HEK293 (cell line): ENCODE measurements at regions not wholly inside any gene's neighbourhood (a gene's known extent, or its start where the extent isn't known, plus 50 kb on each side); places are given as distances from the start of the nearest gene placed in this dataset.

ENCODE experiments used
- CTCF ChIA-PET: fragments of 350-600 bp; formaldehyde crosslinking; extraction: SDS; loops from one replicate; lab custom pipeline; 2021; ENCODE audit warnings: antibody characterized with exemption; lab: Yijun Ruan, JAX
- POLR2A ChIA-PET: fragments of 300-600 bp; formaldehyde crosslinking; extraction: SDS; loops from one replicate; lab custom pipeline; 2020; ENCODE audit warnings: antibody characterized with exemption, inconsistent platforms; lab: Yijun Ruan, JAX
- H3K27ac ChIP-seq: fragments of 200-500 bp; sonication (Bioruptor generic); 2 replicates; pipeline ENCODE4 v1.5.1; 2014; ENCODE audit warnings: low read depth, low read length, control low read depth, inconsistent platforms; ENCODE audit errors: extremely low read depth
- H3K36me3 ChIP-seq, 2 experiments: fragments of 200-500 bp in 1 of 2; sonication (Bioruptor generic) in 1 of 2; 1 replicate in 1 of 2; 2 replicates in 1 of 2; pipeline ENCODE4 v1.5.1; 2014 to 2017; ENCODE audit warnings: inconsistent platforms in 2 of 2, low read length in 2 of 2; ENCODE audit not compliant: control insufficient read depth in 2 of 2, insufficient read depth in 1 of 2
- H3K4me1 ChIP-seq: fragments of 200-500 bp; sonication (Bioruptor generic); 2 replicates; pipeline ENCODE4 v1.5.1; 2014; ENCODE audit warnings: mild to moderate bottlenecking, low read length, inconsistent platforms; ENCODE audit not compliant: control insufficient read depth, insufficient read depth
- H3K4me3 ChIP-seq: 2 replicates; pipeline ENCODE4 v1.5.1; 2011; ENCODE audit warnings: low read depth, mild to moderate bottlenecking, control low read depth, low read length, moderate library complexity
- H3K9me3 ChIP-seq: fragments of 200-500 bp; sonication (Bioruptor generic); 2 replicates; pipeline ENCODE4 v1.5.1; 2014; ENCODE audit warnings: low read depth, low read length, inconsistent platforms; ENCODE audit not compliant: control insufficient read depth, insufficient read depth
- FEZF1 ChIP-seq: fragments of 450-650 bp; formaldehyde crosslinking; IDR thresholded peaks from 2 replicates; pipeline ENCODE4 v1.5.1; 2016; ENCODE audit warnings: missing biosample characterization, missing genetic modification characterization
- MYNN ChIP-seq: fragments of 450-650 bp; formaldehyde crosslinking; IDR thresholded peaks from 2 replicates; pipeline ENCODE4 v1.5.1; 2016; ENCODE audit warnings: missing biosample characterization, missing genetic modification characterization, borderline replicate concordance
- OVOL3 ChIP-seq: fragments of 450-650 bp; formaldehyde crosslinking; IDR thresholded peaks from 2 replicates; pipeline ENCODE4 v1.5.1; 2016; ENCODE audit warnings: missing biosample characterization, missing genetic modification characterization
- PBX3 ChIP-seq: sonication (generic); formaldehyde crosslinking; IDR thresholded peaks from 2 replicates; pipeline ENCODE4 v1.8.1; 2022; ENCODE audit warnings: mild to moderate bottlenecking, moderate library complexity, missing genetic modification reagents
- REPIN1 ChIP-seq: fragments of 450-650 bp; formaldehyde crosslinking; IDR thresholded peaks from 2 replicates; pipeline ENCODE4 v1.5.1; 2017; ENCODE audit warnings: missing biosample characterization, missing genetic modification characterization, low read depth
- SCRT2 ChIP-seq: fragments of 450-650 bp; formaldehyde crosslinking; IDR thresholded peaks from 2 replicates; pipeline ENCODE4 v1.5.1; 2016; ENCODE audit warnings: missing biosample characterization, missing genetic modification characterization
- TSHZ1 ChIP-seq: fragments of 450-650 bp; formaldehyde crosslinking; IDR thresholded peaks from 2 replicates; pipeline ENCODE4 v1.5.1; 2016; ENCODE audit warnings: missing biosample characterization, missing genetic modification characterization, borderline replicate concordance
- ZFP41 ChIP-seq: fragments of 450-650 bp; formaldehyde crosslinking; IDR thresholded peaks from 2 replicates; pipeline ENCODE4 v1.5.1; 2016; ENCODE audit warnings: missing biosample characterization, missing genetic modification characterization, borderline replicate concordance
- ZFP69B ChIP-seq: fragments of 450-650 bp; formaldehyde crosslinking; IDR thresholded peaks from 2 replicates; pipeline ENCODE4 v1.5.1; 2016; ENCODE audit warnings: missing biosample characterization, missing genetic modification characterization
- ZNF174 ChIP-seq: fragments of 450-650 bp; formaldehyde crosslinking; IDR thresholded peaks from 2 replicates; pipeline ENCODE4 v1.5.0; 2017; ENCODE audit warnings: missing biosample characterization, mild to moderate bottlenecking, missing genetic modification characterization
- ZNF221 ChIP-seq: fragments of 450-650 bp; formaldehyde crosslinking; IDR thresholded peaks from 2 replicates; pipeline ENCODE4 v1.5.1; 2017; ENCODE audit warnings: missing biosample characterization, missing genetic modification characterization, borderline replicate concordance
- ZNF335 ChIP-seq: fragments of 450-650 bp; formaldehyde crosslinking; conservative IDR thresholded peaks from 2 replicates; pipeline ENCODE4 v1.5.1; 2016; ENCODE audit warnings: missing biosample characterization, missing genetic modification characterization
- ZNF354C ChIP-seq: fragments of 450-650 bp; formaldehyde crosslinking; IDR thresholded peaks from 2 replicates; pipeline ENCODE4 v1.5.1; 2016; ENCODE audit warnings: missing biosample characterization, missing genetic modification characterization, low read depth, borderline replicate concordance
- ZNF391 ChIP-seq: fragments of 450-650 bp; formaldehyde crosslinking; IDR thresholded peaks from 2 replicates; pipeline ENCODE4 v1.5.1; 2016; ENCODE audit warnings: low read depth, missing biosample characterization, missing genetic modification characterization, borderline replicate concordance
- ZNF423 ChIP-seq: fragments of 450-650 bp; formaldehyde crosslinking; IDR thresholded peaks from 2 replicates; pipeline ENCODE4 v1.5.1; 2016; ENCODE audit warnings: missing biosample characterization, missing genetic modification characterization
- ZNF449 ChIP-seq: fragments of 450-650 bp; formaldehyde crosslinking; IDR thresholded peaks from 2 replicates; pipeline ENCODE4 v1.5.1; 2017; ENCODE audit warnings: missing biosample characterization, mild to moderate bottlenecking, missing genetic modification characterization, moderate library complexity
- ZNF510 ChIP-seq: fragments of 450-650 bp; formaldehyde crosslinking; IDR thresholded peaks from 2 replicates; pipeline ENCODE4 v1.5.1; 2018; ENCODE audit warnings: mild to moderate bottlenecking, missing genetic modification characterization, missing biosample characterization; ENCODE audit not compliant: insufficient replicate concordance
- ZNF529 ChIP-seq: fragments of 450-650 bp; formaldehyde crosslinking; IDR thresholded peaks from 2 replicates; pipeline ENCODE4 v1.5.1; 2017; ENCODE audit warnings: missing genetic modification characterization, missing biosample characterization; ENCODE audit not compliant: insufficient replicate concordance
- ZNF544 ChIP-seq: fragments of 450-650 bp; formaldehyde crosslinking; IDR thresholded peaks from 2 replicates; pipeline ENCODE4 v1.5.0; 2017; ENCODE audit warnings: missing biosample characterization, missing genetic modification characterization
- ZNF645 ChIP-seq: fragments of 450-650 bp; formaldehyde crosslinking; IDR thresholded peaks from 2 replicates; pipeline ENCODE4; 2016; ENCODE audit warnings: missing biosample characterization, missing genetic modification characterization
- ZSCAN23 ChIP-seq: fragments of 450-650 bp; formaldehyde crosslinking; IDR thresholded peaks from 2 replicates; pipeline ENCODE4 v1.5.1; 2016; ENCODE audit warnings: missing biosample characterization, missing genetic modification characterization
- TF ChIP-seq, protein P1 (sequence below): fragments of 450-650 bp; formaldehyde crosslinking; IDR thresholded peaks from 2 replicates; pipeline ENCODE4 v1.5.1; 2016; ENCODE audit warnings: missing biosample characterization, missing genetic modification characterization

DNA sequence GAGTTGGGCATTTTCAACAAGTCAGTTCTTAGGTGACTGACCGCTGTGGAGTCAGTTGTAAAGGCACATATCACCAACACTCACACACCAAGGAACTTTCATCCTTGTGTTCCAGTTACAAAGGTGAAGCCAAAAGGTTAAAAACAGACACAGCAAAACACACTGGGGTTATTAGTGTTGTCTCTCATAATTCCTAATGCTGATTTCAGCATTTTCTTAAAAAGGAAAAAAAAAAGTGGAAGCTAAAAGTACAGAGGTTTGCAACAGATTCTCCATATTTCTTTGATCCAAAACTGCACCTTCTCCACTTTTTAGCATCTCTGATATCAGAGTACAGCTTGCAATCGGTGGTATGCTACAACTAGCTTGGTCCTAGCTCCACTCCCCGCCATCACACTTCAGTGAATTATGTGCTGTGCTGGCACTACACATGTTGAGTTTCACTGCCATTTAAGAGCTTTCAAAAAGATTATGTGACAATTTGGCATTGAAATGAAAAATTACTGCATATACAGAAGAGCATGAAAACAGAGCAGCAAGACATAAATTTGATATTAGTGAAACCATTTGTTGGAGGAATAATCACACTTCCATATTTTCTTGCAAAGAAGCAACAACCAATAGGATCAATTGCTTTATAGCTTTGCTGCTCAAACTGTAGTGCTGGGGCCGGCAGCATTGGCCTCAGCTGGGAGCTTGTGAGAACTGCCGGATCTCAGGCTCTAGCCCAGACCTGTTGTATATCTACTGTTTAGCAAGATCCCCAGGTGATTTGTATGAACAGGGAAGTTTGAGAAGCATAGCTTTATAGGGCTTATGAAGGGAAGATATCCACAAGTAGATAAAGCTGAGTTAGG, 62.3 kb upstream of the DAPL1 start:
- POLR2A ChIA-PET, result interaction anchor here (1.0 kb wide), 1 partner anchor 13 kb away, joined by 3 read pairs; no protein-coding TSS in a partner anchor
- H3K4me1 ChIP-seq, result peaks cover 5% of the 10 kb centered on the region; the same call in 1 of the 2 replicates
- no peaks in the 10 kb centered on the region for H3K9me3 ChIP-seq
- H3K27ac ChIP-seq, result no peak overlapping the region
- H3K4me3 ChIP-seq, result no peak overlapping the region
- CTCF ChIA-PET, result interaction anchor here (1.6 to 4.6 kb wide), 4 partner anchors 8 to 708 kb away, joined by 6 to 41 read pairs (median 12); no protein-coding TSS in a partner anchor
- no peaks in the 10 kb centered on the region for H3K36me3 ChIP-seq
- TF ChIP-seq SCRT2 (tag by site-specific recombination) (peak; percentile 30; the same call in 1 of the 2 replicates), ZNF645 (no peak)

DNA sequence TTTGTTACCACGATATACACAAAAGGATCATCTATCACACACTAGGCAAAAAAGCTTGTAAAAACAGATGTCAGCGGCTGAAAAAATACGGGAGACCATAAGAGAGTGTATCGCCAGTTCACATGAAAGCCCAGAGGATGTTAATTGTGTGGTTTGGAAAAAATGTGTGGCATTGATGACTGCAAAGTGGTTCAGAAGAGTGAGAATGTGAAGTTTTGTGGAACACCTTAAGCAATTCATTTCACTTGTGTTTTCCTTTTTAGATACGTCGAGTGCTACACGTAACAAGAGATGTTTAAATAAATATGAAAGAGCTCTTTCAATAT, 61.7 kb upstream of the DAPL1 start:
- no peaks in the 10 kb centered on the region for H3K36me3 ChIP-seq
- POLR2A ChIA-PET, result no interaction called here
- no peak overlapping the region for H3K4me3 ChIP-seq
- CTCF ChIA-PET, result interaction anchor here (1.1 to 4.6 kb wide), 5 partner anchors 9 to 709 kb away, joined by 3 to 41 read pairs (median 11); no protein-coding TSS in a partner anchor
- no peaks in the 10 kb centered on the region for H3K9me3 ChIP-seq
- H3K4me1 ChIP-seq, result peaks cover 5% of the 10 kb centered on the region; the same call in 1 of the 2 replicates
- no peak overlapping the region for H3K27ac ChIP-seq
- TF ChIP-seq ZSCAN23 (no peak), ZNF423 (no peak), OVOL3 (tag by site-specific recombination) (no peak), ZNF529 (no peak), ZNF174 (tag by site-specific recombination) (no peak), PBX3 (CRISPR knock-in tag) (no peak), ZFP69B (tag by site-specific recombination) (no peak), ZNF354C (tag by site-specific recombination) (no peak), ZFP41 (tag by site-specific recombination) (no peak)

- Histone ChIP-seq H3K36me3 (no peaks in the 10 kb centered on the region), H3K4me3 (no peak overlapping the region), H3K4me1 (peaks cover 5% of the 10 kb centered on the region; the same call in 1 of the 2 replicates), H3K9me3 (no peaks in the 10 kb centered on the region), H3K27ac (no peak overlapping the region)
- POLR2A ChIA-PET, result no interaction called here
- CTCF ChIA-PET, result interaction anchor here (1.1 to 4.6 kb wide), 4 partner anchors 8 to 20 kb away, joined by 3 to 41 read pairs (median 12); no protein-coding TSS in a partner anchor
- TF ChIP-seq ZNF391 (tag by site-specific recombination) (no peak), REPIN1 (no peak), ZNF449 (tag by site-specific recombination) (no peak), ZNF510 (no peak), ZNF221 (tag by site-specific recombination) (no peak), ZNF544 (tag by site-specific recombination) (no peak), FEZF1 (no peak), MYNN (tag by site-specific recombination) (no peak), TSHZ1 (tag by site-specific recombination) (no peak), ZNF335 (tag by site-specific recombination) (no peak)
- TF ChIP-seq, protein P1, sequence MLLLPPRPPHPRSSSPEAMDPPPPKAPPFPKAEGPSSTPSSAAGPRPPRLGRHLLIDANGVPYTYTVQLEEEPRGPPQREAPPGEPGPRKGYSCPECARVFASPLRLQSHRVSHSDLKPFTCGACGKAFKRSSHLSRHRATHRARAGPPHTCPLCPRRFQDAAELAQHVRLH (tag by site-specific recombination), result no peak
Observed at GRCh38 chr2:158734442-158734841, 60.7 kb upstream of the DAPL1 start.
